ENCODE measurements at regions not wholly inside any gene's neighbourhood (a gene's known extent, or its start where the extent isn't known, plus 50 kb on each side); places are given as distances from the start of the nearest gene placed in this dataset.

- H3K9me3 ChIP-seq, result no peaks in the 10 kb centered on the region
- TF ChIP-seq CTCF (IDR thresholded peaks at IDR 0.05), result no peak
- no peak for TF ChIP-seq POLR2A (IDR thresholded peaks at IDR 0.05)
- H3K4me1 ChIP-seq, result no peaks in the 10 kb centered on the region
- H3K27ac ChIP-seq, result no peak overlapping the region
- H3K27me3 ChIP-seq, result no peaks in the 10 kb centered on the region
- H3K36me3 ChIP-seq, result no peaks in the 10 kb centered on the region
- H3K4me3 ChIP-seq, result no peak overlapping the region
- no peak for DNase-seq
Observed at GRCh38 chr13:99792079-99792921, 179.3 kb downstream of the ZIC5 start.

- Histone ChIP-seq H3K4me1 (no peaks in the 10 kb centered on the region), H3K9me3 (no peaks in the 10 kb centered on the region), H3K4me3 (no peak overlapping the region), H3K27me3 (no peaks in the 10 kb centered on the region), H3K36me3 (no peaks in the 10 kb centered on the region), H3K27ac (no peak overlapping the region)
- no peak for TF ChIP-seq POLR2A (IDR thresholded peaks at IDR 0.05)
- DNase-seq, result no peak
Observed at GRCh38 chr13:99782669-99783068, 188.9 kb downstream of the ZIC5 start.

GRCh38 chr13:99778500-99778899 is 193.1 kb downstream of the ZIC5 start:
- DNase-seq, result no peak
- H3K4me1 ChIP-seq, result no peaks in the 10 kb centered on the region
- no peaks in the 10 kb centered on the region for H3K9me3 ChIP-seq
- H3K36me3 ChIP-seq, result no peaks in the 10 kb centered on the region
- no peak overlapping the region for H3K4me3 ChIP-seq
- no peak overlapping the region for H3K27ac ChIP-seq
- TF ChIP-seq CTCF (IDR thresholded peaks at IDR 0.05) (no peak), POLR2A (IDR thresholded peaks at IDR 0.05) (no peak)
- H3K27me3 ChIP-seq, result no peaks in the 10 kb centered on the region

DNA sequence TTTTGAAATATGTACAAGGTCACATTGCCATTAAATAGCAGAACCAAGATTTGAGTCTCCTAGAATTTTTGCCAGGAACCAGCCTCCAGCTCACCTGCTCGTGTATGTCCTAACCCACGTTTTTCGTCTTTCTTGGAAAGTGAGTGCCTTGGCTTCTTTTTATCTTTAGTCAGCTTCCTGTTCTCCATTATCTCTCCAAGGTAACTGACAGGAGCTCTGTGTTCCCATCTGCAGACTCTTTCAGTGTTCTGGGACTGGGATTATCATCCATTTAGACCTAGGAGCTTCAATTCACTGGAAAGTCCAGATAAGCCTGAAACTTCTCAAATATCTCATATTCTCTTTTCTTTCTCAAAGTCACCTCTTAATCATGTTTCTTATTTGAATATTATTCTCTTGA is 193.7 kb downstream of the ZIC5 start:
- H3K27ac ChIP-seq, result no peak overlapping the region
- DNase-seq, result no peak

DNA sequence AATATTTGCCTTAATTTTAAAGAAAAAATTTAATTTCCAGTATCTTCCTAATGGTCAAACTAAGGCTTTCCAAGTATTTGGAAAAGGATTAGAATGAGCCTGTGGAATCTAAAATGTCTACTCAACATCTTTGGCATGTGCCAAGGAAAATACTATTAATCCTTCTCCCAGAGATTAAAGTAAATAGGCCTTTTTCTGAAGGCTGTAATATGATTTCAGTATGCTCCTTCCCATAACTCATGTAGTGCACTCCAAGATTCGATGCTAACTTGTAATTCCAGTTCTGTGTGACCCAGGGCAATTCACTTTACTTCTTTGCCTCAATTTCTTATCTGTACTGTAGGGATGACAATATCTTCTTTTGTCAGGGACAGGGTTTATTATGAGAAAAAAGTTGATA is 196.9 kb downstream of the ZIC5 start:
- no peaks in the 10 kb centered on the region for H3K36me3 ChIP-seq
- H3K9me3 ChIP-seq, result no peaks in the 10 kb centered on the region
- no peak for DNase-seq
- no peaks in the 10 kb centered on the region for H3K4me1 ChIP-seq
- TF ChIP-seq CTCF (IDR thresholded peaks at IDR 0.05) (no peak), POLR2A (IDR thresholded peaks at IDR 0.05) (no peak)
- H3K27ac ChIP-seq, result no peak overlapping the region
- H3K27me3 ChIP-seq, result no peaks in the 10 kb centered on the region
- no peak overlapping the region for H3K4me3 ChIP-seq

More for the DNA sequence above, 193.7 kb downstream of the ZIC5 start:
- Histone ChIP-seq H3K4me1 (no peaks in the 10 kb centered on the region), H3K4me3 (no peak overlapping the region), H3K36me3 (no peaks in the 10 kb centered on the region), H3K9me3 (no peaks in the 10 kb centered on the region), H3K27me3 (no peaks in the 10 kb centered on the region)
- TF ChIP-seq POLR2A (IDR thresholded peaks at IDR 0.05) (no peak), CTCF (IDR thresholded peaks at IDR 0.05) (no peak)

- Histone ChIP-seq H3K27ac (no peak overlapping the region), H3K27me3 (no peaks in the 10 kb centered on the region), H3K36me3 (no peaks in the 10 kb centered on the region), H3K4me3 (no peak overlapping the region), H3K9me3 (peaks cover 0 to 4% (median 0%) of the 10 kb centered on the region in 4 donors), H3K4me1 (no peaks in the 10 kb centered on the region)
- DNase-seq, result no peak
- TF ChIP-seq CTCF (IDR thresholded peaks at IDR 0.05), result no peak
- no peak for TF ChIP-seq POLR2A (IDR thresholded peaks at IDR 0.05)
Observed at GRCh38 chr13:99768986-99769385, 202.6 kb downstream of the ZIC5 start.

All from Peyer's patch (tissue), 4 donors.